A549 (cell line): ENCODE measurements at regions not wholly inside any gene's neighbourhood (a gene's known extent, or its start where the extent isn't known, plus 50 kb on each side); places are given as distances from the start of the nearest gene placed in this dataset.

ENCODE experiments used
- ATAC-seq, 2 experiments: fragments of 200-7000 bp in 1 of 2; fragments of >200 bp in 1 of 2; cut with Nextera tagmentation in 1 of 2; cut with Tn5 transposase in 1 of 2; 3 replicates each; pipeline versions ENCODE4 v1.8.0 to v1.9.1; 2018 to 2020; ENCODE audit warnings: mild to moderate bottlenecking in 1 of 2, moderate library complexity in 1 of 2
- CTCF ChIA-PET: fragments of 300-600 bp; sonication (Branson Sonifier 250); formaldehyde crosslinking; extraction: SDS; loops from one replicate; lab custom pipeline; 2021; ENCODE audit warnings: antibody characterized with exemption, inconsistent platforms; lab: Yijun Ruan, JAX
- POLR2A ChIA-PET: fragments of 350-600 bp; formaldehyde crosslinking; extraction: SDS; loops from one replicate; lab custom pipeline; 2021; ENCODE audit warnings: antibody characterized with exemption, inconsistent platforms; lab: Yijun Ruan, JAX
- DNase-seq, 2 experiments: peaks; one replicate each; pipeline versions ENCODE4 v3.0.0 to v3.0.0-alpha.2; 2011 to 2016; ENCODE audit warnings: low read depth in 1 of 2, low spot score in 1 of 2
- FAIRE-seq: peaks from 2 replicates; lab custom pipeline; 2011; peaks lifted over from hg19 to GRCh38; lab: Jason Lieb, UNC
- H3K27ac ChIP-seq, 2 experiments: fragments of >200 bp; sonication (Bioruptor Twin); formaldehyde crosslinking; 3 replicates each; pipeline ENCODE4 v1.5.1; 2016 to 2017
- H3K4me1 ChIP-seq: fragments of >200 bp; sonication (Bioruptor Twin); formaldehyde crosslinking; 3 replicates; pipeline ENCODE4 v1.6.1; 2016
- H3K4me2 ChIP-seq: fragments of >200 bp; sonication (Bioruptor Twin); formaldehyde crosslinking; 3 replicates; pipeline ENCODE4 v1.6.1; 2016
- H3K4me3 ChIP-seq: fragments of >200 bp; sonication (Bioruptor Twin); formaldehyde crosslinking; 3 replicates; pipeline ENCODE4 v1.5.1; 2016
- H3K9me3 ChIP-seq: fragments of >200 bp; sonication (Bioruptor Twin); formaldehyde crosslinking; 3 replicates; pipeline ENCODE4 v1.6.1; 2016
- BHLHE40 ChIP-seq: IDR thresholded peaks from 2 replicates; pipeline ENCODE4 v1.6.1; 2012; ENCODE audit warnings: low read depth, low read length, inconsistent platforms
- EP300 ChIP-seq, 2 experiments: fragments of >200 bp; sonication (Bioruptor Twin); formaldehyde crosslinking; IDR thresholded peaks; 2 replicates in 1 of 2; 3 replicates in 1 of 2; pipeline ENCODE4 v1.6.1; 2016 to 2017
- FOXS1 ChIP-seq: fragments of 250-450 bp; sonication (Bioruptor Pico); IDR thresholded peaks from 2 replicates; pipeline ENCODE4 v1.5.0; 2020; ENCODE audit warnings: mild to moderate bottlenecking, moderate library complexity
- HDAC2 ChIP-seq: fragments of 200-600 bp; sonication (generic); IDR thresholded peaks from 2 replicates; pipeline ENCODE4 v1.6.1; 2016
- HOXB5 ChIP-seq: fragments of 250-450 bp; sonication (Bioruptor Pico); IDR thresholded peaks from 2 replicates; pipeline ENCODE4 v1.5.0; 2020; ENCODE audit warnings: mild to moderate bottlenecking, moderate library complexity
- JUNB ChIP-seq: fragments of >200 bp; sonication (Bioruptor Twin); formaldehyde crosslinking; IDR thresholded peaks from 2 replicates; pipeline ENCODE4 v1.6.1; 2016
- KDM1A ChIP-seq: fragments of 200-600 bp; sonication (generic); IDR thresholded peaks from 2 replicates; pipeline ENCODE4 v1.6.1; 2016; ENCODE audit warnings: low read depth, mild to moderate bottlenecking
- MAFK ChIP-seq: fragments of 450-650 bp; IDR thresholded peaks from 2 replicates; pipeline ENCODE4 v1.6.1; 2014; ENCODE audit not compliant: partially characterized antibody
- NPAS2 ChIP-seq: fragments of 250-450 bp; sonication (Bioruptor Pico); IDR thresholded peaks from 2 replicates; pipeline ENCODE4 v1.8.0; 2022; ENCODE audit warnings: mild to moderate bottlenecking, moderate library complexity, borderline replicate concordance
- PHF8 ChIP-seq: fragments of 200-600 bp; sonication (generic); IDR thresholded peaks from 2 replicates; pipeline ENCODE4 v1.6.1; 2016; ENCODE audit warnings: low read depth, mild to moderate bottlenecking, antibody characterized with exemption, moderate library complexity, borderline replicate concordance
- RAD21 ChIP-seq, 2 experiments: fragments of >200 bp in 1 of 2; sonication (Bioruptor Twin) in 1 of 2; formaldehyde crosslinking in 1 of 2; IDR thresholded peaks in 1 of 2; conservative IDR thresholded peaks in 1 of 2; 2 replicates in 1 of 2; 3 replicates in 1 of 2; pipeline ENCODE4 v1.6.1; 2012 to 2018; ENCODE audit warnings: inconsistent platforms in 1 of 2
- RNF2 ChIP-seq: fragments of 200-600 bp; sonication (generic); IDR thresholded peaks from 2 replicates; pipeline ENCODE4 v1.6.1; 2016; ENCODE audit warnings: low read depth, mild to moderate bottlenecking, antibody characterized with exemption, moderate library complexity, borderline replicate concordance
- SMC3 ChIP-seq: fragments of >200 bp; sonication (Bioruptor Twin); formaldehyde crosslinking; IDR thresholded peaks from 3 replicates; pipeline ENCODE4 v1.6.1; 2018; ENCODE audit warnings: inconsistent platforms
- ZNF302 ChIP-seq: fragments of 250-450 bp; sonication (Bioruptor Pico); IDR thresholded peaks from 2 replicates; pipeline ENCODE4 v1.9.0; 2021; ENCODE audit warnings: inconsistent platforms, mild to moderate bottlenecking, moderate library complexity
- WGBS: methylation state at CpG from one replicate; pipeline ENCODE4 v1.1.6; 2017; ENCODE audit errors: missing lambda C conversion rate; 5-methylcytosine and 5-hydroxymethylcytosine counted together
- TF ChIP-seq, protein P1 (sequence below): fragments of 150-350 bp; IDR thresholded peaks from 2 replicates; pipeline ENCODE4 v1.6.1; 2014; ENCODE audit warnings: low read depth, mild to moderate bottlenecking, low read length
- TF ChIP-seq, protein P2 (sequence below): IDR thresholded peaks from 2 replicates; pipeline ENCODE4 v1.6.1; 2012
- TF ChIP-seq, protein P3 (sequence below): fragments of 250-450 bp; sonication (Bioruptor Pico); IDR thresholded peaks from 2 replicates; pipeline ENCODE4 v1.5.0; 2020; ENCODE audit warnings: low read depth, mild to moderate bottlenecking, moderate library complexity
- TF ChIP-seq, protein P4 (sequence below): fragments of >200 bp; sonication (Bioruptor Twin); formaldehyde crosslinking; IDR thresholded peaks from 3 replicates; pipeline ENCODE4 v1.6.1; 2016

GRCh38 chrX:125522752-125523151 is 203.1 kb downstream of the TEX13C start:
- no peaks in the 10 kb centered on the region for H3K4me1 ChIP-seq
- ATAC-seq (no peak), FAIRE-seq (peak; percentile 18), DNase-seq (no peak)
- H3K27ac ChIP-seq: no peak overlapping the region
- 0% methylated on average over 2 of the region's 2 CpGs for WGBS
- no peak overlapping the region for H3K4me3 ChIP-seq
- ChIA-PET CTCF (no interaction called here), POLR2A (no interaction called here)
- TF ChIP-seq, protein P1, sequence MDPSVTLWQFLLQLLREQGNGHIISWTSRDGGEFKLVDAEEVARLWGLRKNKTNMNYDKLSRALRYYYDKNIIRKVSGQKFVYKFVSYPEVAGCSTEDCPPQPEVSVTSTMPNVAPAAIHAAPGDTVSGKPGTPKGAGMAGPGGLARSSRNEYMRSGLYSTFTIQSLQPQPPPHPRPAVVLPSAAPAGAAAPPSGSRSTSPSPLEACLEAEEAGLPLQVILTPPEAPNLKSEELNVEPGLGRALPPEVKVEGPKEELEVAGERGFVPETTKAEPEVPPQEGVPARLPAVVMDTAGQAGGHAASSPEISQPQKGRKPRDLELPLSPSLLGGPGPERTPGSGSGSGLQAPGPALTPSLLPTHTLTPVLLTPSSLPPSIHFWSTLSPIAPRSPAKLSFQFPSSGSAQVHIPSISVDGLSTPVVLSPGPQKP: no peak
- TF ChIP-seq ZNF302 (CRISPR knock-in tag): no peak
- H3K4me2 ChIP-seq: no peak overlapping the region
- no peaks in the 10 kb centered on the region for H3K9me3 ChIP-seq

DNA sequence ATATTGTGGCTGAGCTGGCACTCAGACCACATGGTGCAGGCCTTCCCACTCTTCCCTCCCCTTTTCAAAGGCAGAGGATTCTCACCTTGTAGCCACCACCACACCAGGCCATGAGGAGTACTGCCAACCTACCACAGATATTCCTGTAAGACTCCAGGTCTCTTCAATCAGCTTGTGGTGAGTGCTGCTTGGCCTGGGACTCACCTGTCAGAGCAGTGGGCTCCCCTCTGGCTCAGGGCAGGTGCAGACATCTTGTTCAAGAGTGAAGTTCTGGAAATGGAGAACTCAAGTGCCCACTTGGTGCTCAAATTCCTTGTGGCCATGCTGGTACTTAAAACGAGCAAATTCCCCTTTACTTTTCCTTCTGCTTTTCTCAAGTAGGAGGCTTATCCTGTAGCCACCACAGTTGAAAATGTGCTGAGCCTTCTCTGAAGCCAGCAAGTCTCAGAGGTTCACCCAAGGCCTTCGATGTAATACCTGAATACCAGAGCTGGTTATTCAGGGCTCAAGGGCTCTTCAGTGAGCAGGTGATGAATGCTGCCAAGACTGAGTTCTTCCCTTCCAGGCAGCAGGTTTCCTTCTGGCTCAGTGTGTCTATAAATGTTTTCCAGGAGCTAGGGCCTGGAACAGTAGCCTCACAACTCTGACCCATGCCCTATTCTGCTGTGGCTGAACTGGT is 212.9 kb downstream of the TEX13C start:
- H3K4me2 ChIP-seq: no peak overlapping the region
- POLR2A ChIA-PET: no interaction called here

GRCh38 chrX:125533352-125533751 is 213.7 kb downstream of the TEX13C start:
- WGBS: 7% methylated on average over 3 of the region's 3 CpGs
- CTCF ChIA-PET: no interaction called here
- DNase-seq: no peak

More for the DNA sequence above, 212.9 kb downstream of the TEX13C start:
- WGBS: 0% methylated on average over 2 of the region's 2 CpGs
- no peak overlapping the region for H3K4me3 ChIP-seq
- DNase-seq: no peak
- CTCF ChIA-PET: no interaction called here
- no peaks in the 10 kb centered on the region for H3K9me3 ChIP-seq
- TF ChIP-seq, protein P2, sequence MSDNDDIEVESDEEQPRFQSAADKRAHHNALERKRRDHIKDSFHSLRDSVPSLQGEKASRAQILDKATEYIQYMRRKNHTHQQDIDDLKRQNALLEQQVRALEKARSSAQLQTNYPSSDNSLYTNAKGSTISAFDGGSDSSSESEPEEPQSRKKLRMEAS: no peak
- TF ChIP-seq HDAC2 (no peak), RNF2 (no peak), EP300 (IDR thresholded peaks at IDR 0.05) (no peak), PHF8 (no peak), BHLHE40 (no peak), NPAS2 (no peak), KDM1A (no peak)
- TF ChIP-seq, all 56 proteins: peak for 0
- Histone ChIP-seq H3K27ac (no peak overlapping the region), H3K4me1 (no peaks in the 10 kb centered on the region)
- no peak for FAIRE-seq
- ATAC-seq: no peak

More at GRCh38 chrX:125533352-125533751, 213.7 kb downstream of the TEX13C start:
- Histone ChIP-seq H3K4me2 (no peak overlapping the region), H3K4me3 (no peak overlapping the region), H3K9me3 (no peaks in the 10 kb centered on the region), H3K27ac (no peak overlapping the region), H3K4me1 (no peaks in the 10 kb centered on the region)
- ATAC-seq: no peak
- no peak for FAIRE-seq
- TF ChIP-seq MAFK (no peak), JUNB (no peak), SMC3 (no peak), FOXS1 (CRISPR knock-in tag) (no peak), PHF8 (no peak), RAD21 (conservative IDR thresholded peaks at IDR 0.05 in 1 of 2, IDR thresholded peaks at IDR 0.05 in 1 of 2) (no peak), HOXB5 (CRISPR knock-in tag) (no peak)
- TF ChIP-seq, protein P1: no peak
- TF ChIP-seq, protein P3, sequence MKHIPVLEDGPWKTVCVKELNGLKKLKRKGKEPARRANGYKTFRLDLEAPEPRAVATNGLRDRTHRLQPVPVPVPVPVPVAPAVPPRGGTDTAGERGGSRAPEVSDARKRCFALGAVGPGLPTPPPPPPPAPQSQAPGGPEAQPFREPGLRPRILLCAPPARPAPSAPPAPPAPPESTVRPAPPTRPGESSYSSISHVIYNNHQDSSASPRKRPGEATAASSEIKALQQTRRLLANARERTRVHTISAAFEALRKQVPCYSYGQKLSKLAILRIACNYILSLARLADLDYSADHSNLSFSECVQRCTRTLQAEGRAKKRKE (CRISPR knock-in tag): no peak
- TF ChIP-seq, protein P4, sequence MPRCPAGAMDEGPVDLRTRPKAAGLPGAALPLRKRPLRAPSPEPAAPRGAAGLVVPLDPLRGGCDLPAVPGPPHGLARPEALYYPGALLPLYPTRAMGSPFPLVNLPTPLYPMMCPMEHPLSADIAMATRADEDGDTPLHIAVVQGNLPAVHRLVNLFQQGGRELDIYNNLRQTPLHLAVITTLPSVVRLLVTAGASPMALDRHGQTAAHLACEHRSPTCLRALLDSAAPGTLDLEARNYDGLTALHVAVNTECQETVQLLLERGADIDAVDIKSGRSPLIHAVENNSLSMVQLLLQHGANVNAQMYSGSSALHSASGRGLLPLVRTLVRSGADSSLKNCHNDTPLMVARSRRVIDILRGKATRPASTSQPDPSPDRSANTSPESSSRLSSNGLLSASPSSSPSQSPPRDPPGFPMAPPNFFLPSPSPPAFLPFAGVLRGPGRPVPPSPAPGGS: no peak
- POLR2A ChIA-PET: no interaction called here
